MCF 10A (cell line): ENCODE measurements at regions not wholly inside any gene's neighbourhood (a gene's known extent, or its start where the extent isn't known, plus 50 kb on each side); places are given as distances from the start of the nearest gene placed in this dataset.

Experiments used
- BruUV-seq: library from RNA; stranded (reverse); fragments of 400-500 nt; replicated peaks from 2 replicates; lab custom pipeline; 2021; lab: Mats Ljungman, UMichigan
- CTCF ChIA-PET: fragments of 300-600 bp; sonication (Branson Sonifier 250); formaldehyde crosslinking; extraction: SDS; loops from one replicate; lab custom pipeline; 2021; ENCODE audit warnings: antibody characterized with exemption, inconsistent platforms; lab: Yijun Ruan, JAX
- POLR2A ChIA-PET: fragments of 300-600, 350-650 bp; sonication (Branson Sonifier 250); formaldehyde crosslinking; extraction: SDS; loops from one replicate; lab custom pipeline; 2020; ENCODE audit warnings: antibody characterized with exemption, inconsistent platforms; lab: Yijun Ruan, JAX
- DNase-seq: peaks from one replicate; pipeline ENCODE4 v3.0.0-alpha.2; 2018; ENCODE audit not compliant: unreplicated experiment
- H3K27ac Mint-ChIP-seq: one replicate; pipeline ENCODE4 v1.8.0; 2022; ENCODE audit warnings: mild to moderate bottlenecking, low read depth, mixed read lengths; ENCODE audit not compliant: unreplicated experiment
- H3K27me3 Mint-ChIP-seq: one replicate; pipeline ENCODE4 v1.8.0; 2022; ENCODE audit warnings: mixed read lengths; ENCODE audit not compliant: insufficient read depth, unreplicated experiment
- H3K36me3 Mint-ChIP-seq: one replicate; pipeline ENCODE4 v1.8.0; 2022; ENCODE audit warnings: mild to moderate bottlenecking, moderate library complexity, mixed read lengths; ENCODE audit not compliant: insufficient read depth, unreplicated experiment
- H3K4me1 Mint-ChIP-seq: one replicate; pipeline ENCODE4 v1.8.0; 2022; ENCODE audit warnings: mixed read lengths; ENCODE audit not compliant: insufficient read depth, unreplicated experiment
- H3K4me3 Mint-ChIP-seq: one replicate; pipeline ENCODE4 v1.8.0; 2022; ENCODE audit warnings: mild to moderate bottlenecking, moderate library complexity, mixed read lengths; ENCODE audit not compliant: unreplicated experiment
- H3K9me3 Mint-ChIP-seq: one replicate; pipeline ENCODE4 v1.8.0; 2022; ENCODE audit warnings: mixed read lengths; ENCODE audit not compliant: unreplicated experiment
- intact Hi-C: fragments of 100-400 bp; cut with micrococcal nuclease; formaldehyde crosslinking; loops from 2 replicates; pipeline ENCODE4 v1.14.1; 2022
- TF ChIP-seq, protein P1 (sequence below): fragments of 200-600 bp; IDR thresholded peaks from one replicate; pipeline ENCODE4 v1.8.0; 2022; ENCODE audit warnings: antibody characterized with exemption, mild to moderate bottlenecking; ENCODE audit not compliant: unreplicated experiment

DNA sequence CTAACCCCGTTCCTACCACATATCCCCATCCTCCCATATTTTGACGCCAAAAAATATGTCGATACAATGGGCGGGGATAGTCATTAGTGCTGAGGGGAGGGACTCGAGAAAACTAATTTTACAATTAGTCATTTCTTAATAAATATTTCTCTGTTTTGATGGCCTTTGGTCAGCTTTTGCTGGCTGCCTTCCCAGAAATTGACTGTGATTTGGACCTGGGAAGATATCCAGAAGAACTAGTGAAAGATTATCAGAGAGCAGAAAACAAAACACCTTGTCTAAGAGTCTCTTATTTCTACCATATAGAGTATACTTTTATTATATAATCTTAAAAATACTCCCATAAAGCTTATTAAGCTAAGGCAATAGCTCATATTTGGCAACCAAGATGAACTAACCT lies 247.6 kb downstream of the MRPL39 start:
- CTCF ChIA-PET: no interaction called here
- BruUV-seq: no TSS peak
- Mint-ChIP-seq H3K27ac (no peak overlapping the region), H3K4me1 (peaks cover 6% of the 10 kb centered on the region), H3K27me3 (no peaks in the 10 kb centered on the region), H3K36me3 (no peaks in the 10 kb centered on the region), H3K4me3 (no peak overlapping the region), H3K9me3 (peaks cover 23% of the 10 kb centered on the region)
- intact Hi-C loops: no loop called here
- TF ChIP-seq, protein P1, sequence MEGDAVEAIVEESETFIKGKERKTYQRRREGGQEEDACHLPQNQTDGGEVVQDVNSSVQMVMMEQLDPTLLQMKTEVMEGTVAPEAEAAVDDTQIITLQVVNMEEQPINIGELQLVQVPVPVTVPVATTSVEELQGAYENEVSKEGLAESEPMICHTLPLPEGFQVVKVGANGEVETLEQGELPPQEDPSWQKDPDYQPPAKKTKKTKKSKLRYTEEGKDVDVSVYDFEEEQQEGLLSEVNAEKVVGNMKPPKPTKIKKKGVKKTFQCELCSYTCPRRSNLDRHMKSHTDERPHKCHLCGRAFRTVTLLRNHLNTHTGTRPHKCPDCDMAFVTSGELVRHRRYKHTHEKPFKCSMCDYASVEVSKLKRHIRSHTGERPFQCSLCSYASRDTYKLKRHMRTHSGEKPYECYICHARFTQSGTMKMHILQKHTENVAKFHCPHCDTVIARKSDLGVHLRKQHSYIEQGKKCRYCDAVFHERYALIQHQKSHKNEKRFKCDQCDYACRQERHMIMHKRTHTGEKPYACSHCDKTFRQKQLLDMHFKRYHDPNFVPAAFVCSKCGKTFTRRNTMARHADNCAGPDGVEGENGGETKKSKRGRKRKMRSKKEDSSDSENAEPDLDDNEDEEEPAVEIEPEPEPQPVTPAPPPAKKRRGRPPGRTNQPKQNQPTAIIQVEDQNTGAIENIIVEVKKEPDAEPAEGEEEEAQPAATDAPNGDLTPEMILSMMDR: no peak
- no peak for DNase-seq
- POLR2A ChIA-PET: interaction anchor here (0.7 kb wide), 1 partner anchor 55 kb away, joined by 4 read pairs; no protein-coding TSS in a partner anchor

DNA sequence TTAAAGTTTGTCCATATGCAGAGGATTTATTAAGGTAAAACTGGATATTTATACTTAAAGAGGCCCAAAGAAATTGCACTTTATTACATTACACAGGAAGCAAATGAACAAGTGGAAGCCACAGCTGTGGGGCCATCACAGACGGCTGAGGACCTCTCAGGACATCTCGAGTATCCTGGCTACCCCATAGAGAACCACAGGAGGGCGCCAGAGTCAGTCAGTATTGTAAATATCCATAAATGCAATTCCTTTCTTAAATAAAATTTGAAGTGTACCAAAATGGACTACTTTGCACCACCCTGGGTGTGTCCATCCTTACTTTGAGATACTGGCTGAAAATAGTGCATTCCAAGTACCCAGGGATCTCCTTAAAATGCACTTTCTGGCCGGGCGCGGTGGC lies 257.2 kb downstream of the MRPL39 start:
- Mint-ChIP-seq H3K4me1 (no peaks in the 10 kb centered on the region), H3K27ac (no peak overlapping the region), H3K27me3 (no peaks in the 10 kb centered on the region), H3K9me3 (peaks cover 9% of the 10 kb centered on the region), H3K4me3 (no peak overlapping the region), H3K36me3 (no peaks in the 10 kb centered on the region)
- intact Hi-C loops: loop anchor here (1.0 kb wide), 1 partner anchor 36 kb away; no protein-coding TSS in a partner anchor
- POLR2A ChIA-PET: interaction anchor here (0.7 kb wide), 1 partner anchor 21 kb away, joined by 3 read pairs; no protein-coding TSS in a partner anchor
- TF ChIP-seq, protein P1: peak; percentile 43
- peak; percentile 53 for DNase-seq
- CTCF ChIA-PET: interaction anchor here (1.1 kb wide), 1 partner anchor 11 kb away, joined by 6 read pairs; no protein-coding TSS in a partner anchor
- BruUV-seq: no TSS peak

DNA sequence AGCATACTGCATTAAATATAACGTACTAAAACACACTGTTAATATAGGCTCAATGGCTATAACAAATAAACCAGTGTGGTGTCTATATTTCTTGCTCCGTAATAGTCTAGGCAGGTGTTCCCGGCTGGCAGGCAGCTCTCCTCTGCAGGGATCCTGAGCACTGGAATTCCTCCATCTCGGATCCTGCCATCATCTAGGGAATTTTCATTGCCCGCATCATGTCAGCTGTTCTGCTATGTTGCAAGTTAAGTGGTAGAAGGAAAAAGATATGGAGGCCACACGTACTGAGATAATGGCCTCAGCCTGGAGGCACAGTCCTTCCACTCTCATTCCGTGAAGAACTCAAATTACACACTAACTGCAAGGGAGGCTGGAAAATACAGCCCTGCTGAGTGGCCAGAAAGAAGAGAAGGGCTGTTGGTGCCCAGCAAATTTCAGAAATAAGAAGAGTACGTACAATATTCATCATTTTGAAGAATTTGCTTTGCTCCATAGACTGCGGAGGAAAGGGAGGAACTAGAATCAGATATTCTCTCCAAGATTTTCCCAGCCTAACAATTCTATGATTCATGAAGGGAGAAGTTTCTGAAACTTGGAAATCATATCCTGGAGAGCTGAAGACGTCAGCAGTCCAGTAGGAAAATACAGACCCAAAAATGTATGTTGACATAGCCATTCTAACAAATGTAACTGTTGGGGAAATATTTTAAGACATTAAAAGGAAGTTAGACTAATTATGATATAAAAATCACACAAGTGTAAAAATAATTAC lies 263.3 kb downstream of the MRPL39 start:
- no peak for DNase-seq
- no TSS peak for BruUV-seq
- intact Hi-C loops: no loop called here
- Mint-ChIP-seq H3K4me3 (no peak overlapping the region), H3K9me3 (peaks cover 9% of the 10 kb centered on the region), H3K27me3 (no peaks in the 10 kb centered on the region), H3K4me1 (no peaks in the 10 kb centered on the region), H3K36me3 (no peaks in the 10 kb centered on the region), H3K27ac (no peak overlapping the region)
- TF ChIP-seq, protein P1: no peak
- ChIA-PET POLR2A (no interaction called here), CTCF (no interaction called here)

DNA sequence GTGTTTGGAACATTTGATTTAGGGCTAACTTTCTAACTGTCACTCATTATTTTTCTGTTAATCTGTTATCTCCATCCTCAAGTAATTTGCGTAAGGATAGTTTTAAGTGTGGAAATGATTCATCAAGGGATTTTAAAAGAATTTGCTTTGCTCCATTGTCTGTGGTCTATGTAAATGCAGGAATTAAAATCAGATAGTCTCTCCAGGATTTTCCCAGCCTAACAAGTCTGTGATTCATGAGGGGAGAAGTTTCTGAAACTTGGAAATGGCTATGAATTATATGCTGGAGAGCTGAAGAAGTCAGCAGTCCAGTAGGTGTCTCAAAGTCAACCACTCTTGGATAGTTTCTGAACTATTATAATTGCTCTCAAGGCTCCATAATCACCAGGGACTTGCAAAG lies 264.5 kb downstream of the MRPL39 start:
- H3K9me3 Mint-ChIP-seq: peaks cover 9% of the 10 kb centered on the region
- no peak overlapping the region for H3K27ac Mint-ChIP-seq
- intact Hi-C loops: no loop called here
- TF ChIP-seq, protein P1: no peak
- POLR2A ChIA-PET: interaction anchor here (0.8 to 0.9 kb wide), 2 partner anchors 324 to 377 kb away, joined by 3 read pairs; no protein-coding TSS in a partner anchor
- H3K27me3 Mint-ChIP-seq: no peaks in the 10 kb centered on the region
- no peak for DNase-seq
- no peak overlapping the region for H3K4me3 Mint-ChIP-seq
- H3K36me3 Mint-ChIP-seq: no peaks in the 10 kb centered on the region
- BruUV-seq: no TSS peak
- CTCF ChIA-PET: interaction anchor here (1.3 kb wide), 1 partner anchor 8 kb away, joined by 4 read pairs; no protein-coding TSS in a partner anchor
- no peaks in the 10 kb centered on the region for H3K4me1 Mint-ChIP-seq
